ENCODE measurements at regions not wholly inside any gene's neighbourhood (a gene's known extent, or its start where the extent isn't known, plus 50 kb on each side); places are given as distances from the start of the nearest gene placed in this dataset.

DNA sequence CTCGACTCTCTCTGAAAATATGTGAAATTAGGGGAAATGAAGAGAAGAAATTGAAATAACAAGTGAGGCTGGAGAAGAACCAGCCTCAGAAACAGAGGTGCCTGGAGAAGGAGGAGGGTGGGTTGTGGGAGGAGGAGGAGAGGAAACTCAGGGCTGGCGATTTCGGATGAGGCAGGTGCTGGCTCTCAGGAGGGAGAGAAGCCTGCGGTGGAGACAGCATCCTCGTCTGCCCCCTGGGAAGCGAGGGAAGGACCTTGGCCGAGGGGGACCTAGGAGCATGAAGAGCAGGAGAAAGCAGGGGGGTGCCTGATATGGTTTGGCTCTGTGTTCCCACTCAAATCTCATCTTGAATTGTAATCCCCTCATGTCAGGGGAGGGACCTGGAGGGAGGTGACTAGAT is 264.7 kb upstream of the TNRC6C start:
- no peak for TF ChIP-seq POLR2A (IDR thresholded peaks at IDR 0.05)
- TF ChIP-seq, protein P1, sequence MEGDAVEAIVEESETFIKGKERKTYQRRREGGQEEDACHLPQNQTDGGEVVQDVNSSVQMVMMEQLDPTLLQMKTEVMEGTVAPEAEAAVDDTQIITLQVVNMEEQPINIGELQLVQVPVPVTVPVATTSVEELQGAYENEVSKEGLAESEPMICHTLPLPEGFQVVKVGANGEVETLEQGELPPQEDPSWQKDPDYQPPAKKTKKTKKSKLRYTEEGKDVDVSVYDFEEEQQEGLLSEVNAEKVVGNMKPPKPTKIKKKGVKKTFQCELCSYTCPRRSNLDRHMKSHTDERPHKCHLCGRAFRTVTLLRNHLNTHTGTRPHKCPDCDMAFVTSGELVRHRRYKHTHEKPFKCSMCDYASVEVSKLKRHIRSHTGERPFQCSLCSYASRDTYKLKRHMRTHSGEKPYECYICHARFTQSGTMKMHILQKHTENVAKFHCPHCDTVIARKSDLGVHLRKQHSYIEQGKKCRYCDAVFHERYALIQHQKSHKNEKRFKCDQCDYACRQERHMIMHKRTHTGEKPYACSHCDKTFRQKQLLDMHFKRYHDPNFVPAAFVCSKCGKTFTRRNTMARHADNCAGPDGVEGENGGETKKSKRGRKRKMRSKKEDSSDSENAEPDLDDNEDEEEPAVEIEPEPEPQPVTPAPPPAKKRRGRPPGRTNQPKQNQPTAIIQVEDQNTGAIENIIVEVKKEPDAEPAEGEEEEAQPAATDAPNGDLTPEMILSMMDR (IDR thresholded peaks at IDR 0.05), result no peak
- no peak for TF ChIP-seq POLR2AphosphoS5 (IDR thresholded peaks at IDR 0.05; ENCODE audit: insufficient read depth in 1 of 2, low read depth in 1 of 2)

All from vagina (tissue), 2 donors.